ENCODE measurements at regions not wholly inside any gene's neighbourhood (a gene's known extent, or its start where the extent isn't known, plus 50 kb on each side); places are given as distances from the start of the nearest gene placed in this dataset.

GRCh38 chr1:93751377-93752250 is 70.0 kb upstream of the BCAR3 start:
- H3K4me1 ChIP-seq, result peaks cover 0 to 41% (median 21%) of the 10 kb centered on the region in 12 donors
- peaks cover 0 to 8% (median 0%) of the 10 kb centered on the region in 12 donors for H3K9me3 ChIP-seq
- peak; percentile 95 to 99 (median 98) for ATAC-seq
- peak; percentile 72 to 89 (median 76) for DNase-seq
- TF ChIP-seq POLR2A (IDR thresholded peaks at IDR 0.05), result no peak
- TF ChIP-seq CTCF (IDR thresholded peaks at IDR 0.05), result no peak
- intact Hi-C loops (cut with DNase I), result loop anchor here in 1 of 10 donors (5.0 kb wide), 1 partner anchor 119 kb away; no protein-coding TSS in a partner anchor
- H3K27me3 ChIP-seq, result peaks cover 0 to 10% (median 0%) of the 10 kb centered on the region in 9 donors
- no peak overlapping the region for H3K4me3 ChIP-seq
- no peaks in the 10 kb centered on the region for H3K36me3 ChIP-seq
- H3K27ac ChIP-seq, result peak overlapping the region in 11 of 12 donors; percentile 4 to 72 (median 39)
- WGBS, 4 donors, result 46 to 64% (median 58%) methylated on average over 6 of the region's 6 CpGs

- Histone ChIP-seq H3K27me3 (peaks cover 0 to 10% (median 0%) of the 10 kb centered on the region in 9 donors), H3K4me3 (no peak overlapping the region), H3K4me1 (peaks cover 0 to 41% (median 21%) of the 10 kb centered on the region in 12 donors), H3K36me3 (no peaks in the 10 kb centered on the region), H3K9me3 (peaks cover 0 to 9% (median 0%) of the 10 kb centered on the region in 12 donors), H3K27ac (peak overlapping the region in 7 of 12 donors; percentile 4 to 72 (median 45))
- TF ChIP-seq POLR2A (IDR thresholded peaks at IDR 0.05), result no peak
- no peak for TF ChIP-seq CTCF (IDR thresholded peaks at IDR 0.05)
- intact Hi-C loops (cut with DNase I), result loop anchor here in 1 of 10 donors (5.0 kb wide), 1 partner anchor 119 kb away; no protein-coding TSS in a partner anchor
- ATAC-seq, result no peak
- WGBS, 4 donors, result 51 to 60% (median 57%) methylated on average over 6 of the region's 6 CpGs
- no peak for DNase-seq
These were observed 69.3 kb upstream of the BCAR3 start for GRCh38 chr1:93750955-93751354.

- H3K4me3 ChIP-seq, result no peak overlapping the region
- peak overlapping the region in 1 of 12 donors; percentile 27 for H3K27ac ChIP-seq
- ATAC-seq, result no peak
- H3K4me1 ChIP-seq, result peaks cover 0 to 41% (median 21%) of the 10 kb centered on the region in 12 donors
- H3K9me3 ChIP-seq, result peaks cover 0 to 9% (median 0%) of the 10 kb centered on the region in 12 donors
- no peak for DNase-seq
- no peaks in the 10 kb centered on the region for H3K36me3 ChIP-seq
- TF ChIP-seq POLR2A (IDR thresholded peaks at IDR 0.05) (no peak), CTCF (IDR thresholded peaks at IDR 0.05) (peak in 2 of 12 donors; percentile 14 to 28)
- intact Hi-C loops (cut with DNase I), result loop anchor here in 1 of 10 donors (5.0 kb wide), 1 partner anchor 118 kb away; no protein-coding TSS in a partner anchor
- 55 to 79% (median 60%) methylated on average over 2 of the region's 2 CpGs for WGBS, 4 donors
- H3K27me3 ChIP-seq, result peaks cover 0 to 10% (median 0%) of the 10 kb centered on the region in 9 donors
These were observed 68.3 kb upstream of the BCAR3 start for GRCh38 chr1:93749894-93750301.

- Histone ChIP-seq H3K4me1 (peaks cover 0 to 41% (median 21%) of the 10 kb centered on the region in 12 donors), H3K27me3 (peaks cover 0 to 10% (median 0%) of the 10 kb centered on the region in 9 donors), H3K36me3 (no peaks in the 10 kb centered on the region), H3K4me3 (no peak overlapping the region), H3K9me3 (peaks cover 0 to 9% (median 0%) of the 10 kb centered on the region in 12 donors), H3K27ac (peak overlapping the region in 1 of 12 donors; percentile 27)
- 86 to 93% (median 91%) methylated on average over 6 of the region's 6 CpGs for WGBS, 4 donors
- DNase-seq (no peak), ATAC-seq (no peak)
- TF ChIP-seq POLR2A (IDR thresholded peaks at IDR 0.05), result no peak
- TF ChIP-seq CTCF (IDR thresholded peaks at IDR 0.05), result no peak
- intact Hi-C loops (cut with DNase I), result no loop called here
These were observed 67.8 kb upstream of the BCAR3 start for GRCh38 chr1:93749487-93749886.

All from heart left ventricle (tissue), 16 donors.